ENCODE measurements at regions not wholly inside any gene's neighbourhood (a gene's known extent, or its start where the extent isn't known, plus 50 kb on each side); places are given as distances from the start of the nearest gene placed in this dataset.

DNA sequence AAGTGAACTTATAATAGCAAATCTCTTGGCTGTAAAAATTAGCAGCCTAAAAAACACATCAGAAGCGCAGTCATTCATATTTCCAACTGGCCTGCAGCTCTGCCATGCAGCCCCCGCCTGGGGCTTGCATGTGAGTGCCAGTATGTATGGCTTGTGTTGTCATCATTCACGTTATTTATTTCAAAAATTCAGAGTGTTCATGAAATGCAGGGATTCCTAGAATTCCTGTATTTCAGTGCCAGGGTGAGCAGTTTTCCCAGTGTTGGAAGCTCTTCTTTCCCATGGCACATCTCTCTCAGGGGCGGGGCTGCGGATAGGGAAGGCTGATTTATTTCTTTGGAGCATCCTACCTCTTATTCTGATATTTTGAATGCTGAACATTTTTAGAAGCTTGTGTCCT is 234.6 kb downstream of the FGF9 start (continued):
- TF ChIP-seq PHF8 (conservative IDR thresholded peaks at IDR 0.05; ENCODE audit: low read depth, low read length) (no peak), KDM5A (IDR thresholded peaks at IDR 0.05; ENCODE audit: low read length) (no peak), SAP30 (IDR thresholded peaks at IDR 0.05; ENCODE audit: insufficient read depth, insufficient replicate concordance, low read length) (no peak), TAF7 (optimal IDR thresholded peaks at IDR 0.05; ENCODE audit: borderline replicate concordance, low read depth, low read length) (no peak)
